ENCODE measurements at regions not wholly inside any gene's neighbourhood (a gene's known extent, or its start where the extent isn't known, plus 50 kb on each side); places are given as distances from the start of the nearest gene placed in this dataset.
"Not testable (repeated sequence)": the region's sequence is repeated elsewhere in the genome, so short reads cannot be mapped to it uniquely, and the experiment has no call there.

DNA sequence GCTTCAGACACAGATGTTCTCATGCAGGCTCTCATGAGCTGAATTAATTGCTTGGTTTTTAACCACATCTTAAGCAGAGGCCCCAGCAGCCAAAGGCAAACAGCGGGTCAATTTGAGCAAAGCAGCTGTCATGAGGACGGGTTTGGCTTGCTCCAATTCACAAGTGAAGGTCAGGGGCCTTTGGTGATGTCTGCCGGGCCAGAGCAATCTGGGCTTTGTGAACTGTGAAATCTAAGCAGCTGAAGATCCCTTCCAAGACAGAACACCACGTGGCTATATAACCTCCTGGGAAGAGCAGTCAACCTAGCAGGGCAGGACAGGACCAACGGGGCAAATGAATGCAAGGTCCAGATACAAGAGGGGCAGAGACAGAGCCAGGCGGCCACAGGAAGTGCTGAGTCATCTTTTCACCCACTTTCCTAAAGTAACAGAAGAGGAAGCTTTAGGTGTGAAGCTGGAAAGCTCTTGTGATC lies 187.3 kb upstream of the B3GAT1 start:
- H3K4me1 ChIP-seq (ENCODE audit: control insufficient read depth in 1 of 2, insufficient read depth in 2 of 2, low read length in 2 of 2), result no peaks in the 10 kb centered on the region
- no peaks in the 10 kb centered on the region for H3K27me3 ChIP-seq (ENCODE audit: low read depth, low read length)
- H3K4me3 ChIP-seq (ENCODE audit: low read depth in 1 of 2, low read length in 2 of 2), result no peak overlapping the region
- no peaks in the 10 kb centered on the region for H3K36me3 ChIP-seq (ENCODE audit: control insufficient read depth in 1 of 2, insufficient read depth in 2 of 2, low read length in 2 of 2)
- no peaks in the 10 kb centered on the region for H3K9me3 ChIP-seq (ENCODE audit: control insufficient read depth in 1 of 2, low read length in 2 of 2)
- no peak overlapping the region for H3K27ac ChIP-seq (ENCODE audit: low read length)

- no peaks in the 10 kb centered on the region for H3K27me3 ChIP-seq (ENCODE audit: low read depth, low read length)
- no peaks in the 10 kb centered on the region for H3K4me1 ChIP-seq (ENCODE audit: control insufficient read depth in 1 of 2, insufficient read depth in 2 of 2, low read length in 2 of 2)
- no peaks in the 10 kb centered on the region for H3K36me3 ChIP-seq (ENCODE audit: control insufficient read depth in 1 of 2, insufficient read depth in 2 of 2, low read length in 2 of 2)
- H3K4me3 ChIP-seq (ENCODE audit: low read depth in 1 of 2, low read length in 2 of 2), result no peak overlapping the region
- H3K27ac ChIP-seq (ENCODE audit: low read length), result no peak overlapping the region
- no peaks in the 10 kb centered on the region for H3K9me3 ChIP-seq (ENCODE audit: control insufficient read depth in 1 of 2, low read length in 2 of 2)
These were observed 186.3 kb upstream of the B3GAT1 start for GRCh38 chr11:134598368-134598767.

GRCh38 chr11:134597452-134597851 lies 185.4 kb upstream of the B3GAT1 start:
- Histone ChIP-seq H3K36me3 (ENCODE audit: control insufficient read depth in 1 of 2, insufficient read depth in 2 of 2, low read length in 2 of 2) (no peaks in the 10 kb centered on the region), H3K9me3 (ENCODE audit: control insufficient read depth in 1 of 2, low read length in 2 of 2) (peaks cover 0 to 3% of the 10 kb centered on the region in 2 donors), H3K4me3 (ENCODE audit: low read depth in 1 of 2, low read length in 2 of 2) (no peak overlapping the region), H3K4me1 (ENCODE audit: control insufficient read depth in 1 of 2, insufficient read depth in 2 of 2, low read length in 2 of 2) (no peaks in the 10 kb centered on the region), H3K27me3 (ENCODE audit: low read depth, low read length) (no peaks in the 10 kb centered on the region), H3K27ac (ENCODE audit: low read length) (no peak overlapping the region)

DNA sequence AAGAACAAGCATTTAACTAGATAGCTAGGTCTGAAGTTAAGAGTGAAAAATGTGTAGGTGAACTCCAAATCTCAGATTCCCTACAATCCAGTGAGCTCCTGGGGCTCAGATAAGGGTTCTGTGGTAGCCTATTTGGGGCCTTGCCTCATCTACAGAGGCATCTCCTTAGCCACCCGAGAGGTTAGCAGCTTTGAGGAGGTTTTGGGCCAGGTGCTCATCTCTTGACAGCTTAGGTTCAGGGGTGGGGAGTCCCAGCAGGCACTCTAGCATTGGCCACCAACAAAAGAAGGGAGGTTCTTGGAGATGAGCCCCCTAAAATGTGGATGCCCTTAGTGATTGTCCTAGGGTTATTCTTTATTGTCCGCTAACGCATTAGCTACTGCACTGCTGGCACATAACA lies 184.4 kb upstream of the B3GAT1 start:
- no peaks in the 10 kb centered on the region for H3K27me3 ChIP-seq (ENCODE audit: low read depth, low read length)
- no peaks in the 10 kb centered on the region for H3K4me1 ChIP-seq (ENCODE audit: control insufficient read depth in 1 of 2, insufficient read depth in 2 of 2, low read length in 2 of 2)
- H3K36me3 ChIP-seq (ENCODE audit: control insufficient read depth in 1 of 2, insufficient read depth in 2 of 2, low read length in 2 of 2), result no peaks in the 10 kb centered on the region
- H3K27ac ChIP-seq (ENCODE audit: low read length), result no peak overlapping the region
- H3K4me3 ChIP-seq (ENCODE audit: low read depth in 1 of 2, low read length in 2 of 2), result no peak overlapping the region
- H3K9me3 ChIP-seq (ENCODE audit: control insufficient read depth in 1 of 2, low read length in 2 of 2), result peaks cover 0 to 5% of the 10 kb centered on the region in 2 donors

GRCh38 chr11:134592391-134592990 lies 180.4 kb upstream of the B3GAT1 start:
- H3K9me3 ChIP-seq (ENCODE audit: control insufficient read depth in 1 of 2, low read length in 2 of 2), result peaks cover 0 to 5% of the 10 kb centered on the region in 2 donors
- H3K4me3 ChIP-seq (ENCODE audit: low read depth in 1 of 2, low read length in 2 of 2), result no peak overlapping the region
- no peaks in the 10 kb centered on the region for H3K4me1 ChIP-seq (ENCODE audit: control insufficient read depth in 1 of 2, insufficient read depth in 2 of 2, low read length in 2 of 2)
- no peaks in the 10 kb centered on the region for H3K27me3 ChIP-seq (ENCODE audit: low read depth, low read length)
- no peaks in the 10 kb centered on the region for H3K36me3 ChIP-seq (ENCODE audit: control insufficient read depth in 1 of 2, insufficient read depth in 2 of 2, low read length in 2 of 2)
- H3K27ac ChIP-seq (ENCODE audit: low read length), result no peak overlapping the region

DNA sequence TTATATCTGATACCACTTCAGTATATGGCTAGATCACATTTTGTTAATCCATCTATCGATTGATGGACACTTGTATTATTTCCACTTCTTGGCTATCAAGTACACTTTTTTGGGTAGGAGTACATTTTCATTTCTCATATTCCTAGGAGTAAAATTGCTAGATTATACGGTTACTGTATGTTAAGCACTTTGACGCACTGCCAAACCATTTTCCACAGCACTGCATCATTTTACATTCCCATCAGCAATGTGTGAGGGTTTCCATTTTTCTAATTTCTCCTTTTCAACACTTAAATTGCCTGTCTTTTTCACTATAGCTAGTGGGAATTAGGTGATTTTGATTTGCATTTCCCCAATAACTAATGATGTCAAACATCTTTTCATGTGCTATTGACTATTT lies 179.3 kb upstream of the B3GAT1 start:
- Histone ChIP-seq H3K27me3 (ENCODE audit: low read depth, low read length) (no peaks in the 10 kb centered on the region), H3K36me3 (ENCODE audit: control insufficient read depth in 1 of 2, insufficient read depth in 2 of 2, low read length in 2 of 2) (no peaks in the 10 kb centered on the region), H3K4me3 (ENCODE audit: low read depth in 1 of 2, low read length in 2 of 2) (no peak overlapping the region), H3K4me1 (ENCODE audit: control insufficient read depth in 1 of 2, insufficient read depth in 2 of 2, low read length in 2 of 2) (no peaks in the 10 kb centered on the region), H3K9me3 (ENCODE audit: control insufficient read depth in 1 of 2, low read length in 2 of 2) (peaks cover 0 to 5% of the 10 kb centered on the region in 2 donors), H3K27ac (ENCODE audit: low read length) (no peak overlapping the region)

GRCh38 chr11:134589129-134589528 lies 177.1 kb upstream of the B3GAT1 start:
- Histone ChIP-seq H3K9me3 (ENCODE audit: control insufficient read depth in 1 of 2, low read length in 2 of 2) (peaks cover 0 to 5% of the 10 kb centered on the region in 2 donors), H3K4me1 (ENCODE audit: control insufficient read depth in 1 of 2, insufficient read depth in 2 of 2, low read length in 2 of 2) (peaks cover 3 to 11% of the 10 kb centered on the region in 2 donors), H3K4me3 (ENCODE audit: low read depth in 1 of 2, low read length in 2 of 2) (no peak overlapping the region), H3K27ac (ENCODE audit: low read length) (no peak overlapping the region), H3K36me3 (ENCODE audit: control insufficient read depth in 1 of 2, insufficient read depth in 2 of 2, low read length in 2 of 2) (no peaks in the 10 kb centered on the region), H3K27me3 (ENCODE audit: low read depth, low read length) (no peaks in the 10 kb centered on the region)

DNA sequence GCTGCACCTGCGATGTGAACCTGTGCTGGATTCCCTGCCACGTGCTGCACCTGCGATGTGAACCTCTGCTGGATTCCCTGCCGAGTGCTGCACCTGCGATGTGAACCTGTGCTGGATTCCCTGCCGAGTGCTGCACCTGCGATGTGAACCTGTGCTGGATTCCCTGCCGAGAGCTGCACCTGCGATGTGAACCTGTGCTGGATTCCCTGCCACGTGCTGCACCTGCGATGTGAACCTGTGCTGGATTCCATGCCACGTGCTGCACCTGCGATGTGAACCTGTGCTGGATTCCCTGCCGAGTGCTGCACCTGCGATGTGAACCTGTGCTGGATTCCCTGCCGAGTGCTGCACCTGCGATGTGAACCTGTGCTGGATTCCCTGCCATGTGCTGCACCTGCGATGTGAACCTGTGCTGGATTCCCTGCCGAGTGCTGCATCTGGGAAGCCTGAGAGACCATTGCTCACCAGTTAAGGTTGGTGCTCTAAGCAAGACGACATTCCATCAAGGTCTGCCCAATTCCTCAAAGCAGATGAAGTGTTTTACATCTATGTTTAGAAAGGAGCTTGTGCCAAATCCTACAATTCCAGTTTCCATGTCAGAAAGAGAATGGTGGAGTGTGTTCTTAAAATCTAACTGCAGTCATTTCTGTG lies 176.5 kb upstream of the B3GAT1 start:
- H3K4me3 ChIP-seq (ENCODE audit: low read depth in 1 of 2, low read length in 2 of 2); H3K9me3 ChIP-seq (ENCODE audit: control insufficient read depth in 1 of 2, low read length in 2 of 2); H3K36me3 ChIP-seq (ENCODE audit: control insufficient read depth in 1 of 2, insufficient read depth in 2 of 2, low read length in 2 of 2); H3K27me3 ChIP-seq (ENCODE audit: low read depth, low read length); H3K27ac ChIP-seq (ENCODE audit: low read length): not testable (repeated sequence)
- peaks cover 8 to 14% of the 10 kb centered on the region in 2 donors for H3K4me1 ChIP-seq (ENCODE audit: control insufficient read depth in 1 of 2, insufficient read depth in 2 of 2, low read length in 2 of 2)

DNA sequence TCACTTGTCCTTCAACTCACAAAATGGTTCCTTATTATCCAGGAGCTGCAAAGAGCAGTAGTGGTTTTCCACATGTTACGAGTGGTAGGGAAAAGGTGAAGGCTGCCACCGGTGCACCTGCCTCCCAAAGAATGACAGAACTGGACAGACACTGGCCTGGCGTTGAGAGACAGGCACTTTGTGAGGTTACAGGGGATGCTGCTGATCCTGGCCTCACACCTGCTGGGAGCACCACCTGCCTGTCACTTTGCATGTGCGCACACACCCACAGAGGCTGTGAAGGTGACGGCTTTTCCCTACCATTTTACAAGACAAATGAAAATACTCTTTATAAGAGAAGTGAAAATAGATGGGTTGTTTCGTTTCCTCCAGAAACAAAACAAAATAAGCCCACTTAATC lies 175.3 kb upstream of the B3GAT1 start:
- peaks cover 9 to 14% of the 10 kb centered on the region in 2 donors for H3K4me1 ChIP-seq (ENCODE audit: control insufficient read depth in 1 of 2, insufficient read depth in 2 of 2, low read length in 2 of 2)
- no peak overlapping the region for H3K4me3 ChIP-seq (ENCODE audit: low read depth in 1 of 2, low read length in 2 of 2)
- H3K36me3 ChIP-seq (ENCODE audit: control insufficient read depth in 1 of 2, insufficient read depth in 2 of 2, low read length in 2 of 2), result no peaks in the 10 kb centered on the region
- peaks cover 0 to under 1% of the 10 kb centered on the region in 2 donors for H3K9me3 ChIP-seq (ENCODE audit: control insufficient read depth in 1 of 2, low read length in 2 of 2)
- H3K27me3 ChIP-seq (ENCODE audit: low read depth, low read length), result no peaks in the 10 kb centered on the region
- no peak overlapping the region for H3K27ac ChIP-seq (ENCODE audit: low read length)

DNA sequence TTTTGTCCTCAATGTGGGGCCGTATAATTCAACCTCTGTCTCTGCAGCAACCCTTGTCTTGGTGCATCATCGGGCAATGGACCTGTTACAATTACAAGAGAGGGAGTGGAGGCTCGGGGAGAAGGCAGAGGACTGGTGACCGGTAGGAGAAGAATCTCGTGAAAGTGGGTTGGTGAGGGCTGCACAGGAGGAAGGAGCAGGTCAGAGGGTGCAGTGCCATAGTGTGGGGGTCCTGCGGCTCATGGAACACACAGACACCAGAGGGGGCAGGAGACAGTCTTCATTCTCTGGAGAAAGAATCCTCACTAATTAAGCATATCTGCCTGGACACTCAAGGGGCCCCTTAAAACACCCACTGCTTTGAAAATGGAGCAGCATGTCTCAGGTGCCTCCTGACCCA lies 174.7 kb upstream of the B3GAT1 start:
- peaks cover 9 to 14% of the 10 kb centered on the region in 2 donors for H3K4me1 ChIP-seq (ENCODE audit: control insufficient read depth in 1 of 2, insufficient read depth in 2 of 2, low read length in 2 of 2)
- H3K27ac ChIP-seq (ENCODE audit: low read length), result no peak overlapping the region
- no peak overlapping the region for H3K4me3 ChIP-seq (ENCODE audit: low read depth in 1 of 2, low read length in 2 of 2)
- H3K27me3 ChIP-seq (ENCODE audit: low read depth, low read length), result no peaks in the 10 kb centered on the region
- H3K9me3 ChIP-seq (ENCODE audit: control insufficient read depth in 1 of 2, low read length in 2 of 2), result no peaks in the 10 kb centered on the region
- no peaks in the 10 kb centered on the region for H3K36me3 ChIP-seq (ENCODE audit: control insufficient read depth in 1 of 2, insufficient read depth in 2 of 2, low read length in 2 of 2)

DNA sequence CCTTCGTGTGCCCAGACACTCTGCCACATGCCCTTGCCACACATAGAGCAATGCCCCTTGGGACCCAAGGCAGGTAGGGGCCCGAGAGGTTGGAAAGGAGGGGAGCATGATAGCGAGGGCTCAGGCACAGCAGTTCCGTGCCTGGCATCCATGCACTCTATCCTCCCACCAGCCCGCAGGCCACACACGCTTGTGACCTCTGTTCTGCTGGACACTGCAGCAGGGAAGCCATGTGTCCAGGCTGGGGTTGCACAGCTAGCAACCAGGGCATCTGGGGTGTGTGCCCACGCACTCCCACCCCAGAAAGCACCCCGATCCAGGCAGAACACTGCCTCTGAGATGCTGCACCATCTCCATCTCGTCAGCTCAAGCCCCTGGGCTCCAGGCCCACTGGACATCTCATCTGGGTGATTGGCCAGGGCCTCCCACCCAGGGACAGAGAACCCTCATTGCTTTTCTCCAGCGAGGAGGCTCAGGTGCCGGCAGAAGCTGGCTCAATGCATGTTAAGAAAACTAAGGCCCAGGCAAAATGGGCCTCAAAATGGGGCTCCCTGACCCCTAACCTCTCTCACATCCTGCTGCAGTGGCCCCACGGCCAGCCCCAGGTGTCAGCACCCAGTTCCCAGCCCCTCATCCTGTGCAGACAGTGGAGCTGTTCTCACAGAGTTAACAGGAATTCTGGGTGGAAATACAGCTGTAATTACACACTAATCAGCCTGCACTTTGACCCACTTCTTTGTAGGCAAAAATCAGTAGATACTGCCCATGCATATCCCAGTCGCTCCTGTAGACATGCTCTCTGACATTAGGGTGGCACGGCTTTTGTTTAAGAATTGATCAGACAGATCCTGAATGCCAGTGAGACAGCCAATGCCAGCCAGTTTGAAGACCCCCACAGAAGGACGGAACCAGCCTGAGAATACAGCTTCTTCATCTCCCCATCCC lies 173.9 kb upstream of the B3GAT1 start:
- no peak overlapping the region for H3K27ac ChIP-seq (ENCODE audit: low read length)
- H3K36me3 ChIP-seq (ENCODE audit: control insufficient read depth in 1 of 2, insufficient read depth in 2 of 2, low read length in 2 of 2), result no peaks in the 10 kb centered on the region
- H3K9me3 ChIP-seq (ENCODE audit: control insufficient read depth in 1 of 2, low read length in 2 of 2), result no peaks in the 10 kb centered on the region
- H3K4me3 ChIP-seq (ENCODE audit: low read depth in 1 of 2, low read length in 2 of 2), result no peak overlapping the region
- H3K27me3 ChIP-seq (ENCODE audit: low read depth, low read length), result no peaks in the 10 kb centered on the region
- peaks cover 9 to 14% of the 10 kb centered on the region in 2 donors for H3K4me1 ChIP-seq (ENCODE audit: control insufficient read depth in 1 of 2, insufficient read depth in 2 of 2, low read length in 2 of 2)
